ENCODE measurements at regions not wholly inside any gene's neighbourhood (a gene's known extent, or its start where the extent isn't known, plus 50 kb on each side); places are given as distances from the start of the nearest gene placed in this dataset.
A peak's percentile ranks its signal among the peaks of the same experiment; 100 is the strongest.

DNA sequence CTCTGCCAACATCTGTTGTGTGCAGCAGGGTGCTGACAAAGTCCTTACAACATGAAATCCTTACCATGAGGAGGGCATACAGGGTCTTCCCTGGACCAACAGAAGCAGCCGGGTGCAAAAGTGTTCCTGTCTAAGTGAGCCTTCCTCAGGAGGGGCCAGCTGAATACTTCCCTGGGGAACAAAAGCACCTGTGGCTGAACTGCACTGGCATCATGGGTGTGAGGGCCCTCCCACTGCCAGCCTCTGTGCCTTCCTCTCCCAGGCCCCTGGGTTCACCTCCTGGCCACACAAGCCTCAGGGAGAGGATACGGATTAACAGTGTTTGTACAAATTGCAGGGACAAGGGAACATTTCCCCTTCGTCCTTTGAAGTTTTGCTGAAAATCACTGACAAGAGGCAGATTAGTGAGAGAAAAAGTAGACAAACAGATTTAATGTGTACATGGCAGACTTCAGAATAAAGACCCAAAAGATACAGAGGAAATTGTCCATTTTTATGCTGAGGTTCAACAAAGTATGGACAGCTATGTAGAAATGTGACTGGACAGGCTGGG, 91.0 kb upstream of the PPM1J start:
- POLR2A ChIA-PET = interaction anchor here (1.1 to 4.3 kb wide), 3 partner anchors 83 to 236 kb away, joined by 3 to 32 read pairs (median 4); partner anchors contain the start of gene PPM1J
- no peaks in the 10 kb centered on the region for H3K9me3 Mint-ChIP-seq (ENCODE audit: unreplicated experiment)
- TF ChIP-seq, protein P1, sequence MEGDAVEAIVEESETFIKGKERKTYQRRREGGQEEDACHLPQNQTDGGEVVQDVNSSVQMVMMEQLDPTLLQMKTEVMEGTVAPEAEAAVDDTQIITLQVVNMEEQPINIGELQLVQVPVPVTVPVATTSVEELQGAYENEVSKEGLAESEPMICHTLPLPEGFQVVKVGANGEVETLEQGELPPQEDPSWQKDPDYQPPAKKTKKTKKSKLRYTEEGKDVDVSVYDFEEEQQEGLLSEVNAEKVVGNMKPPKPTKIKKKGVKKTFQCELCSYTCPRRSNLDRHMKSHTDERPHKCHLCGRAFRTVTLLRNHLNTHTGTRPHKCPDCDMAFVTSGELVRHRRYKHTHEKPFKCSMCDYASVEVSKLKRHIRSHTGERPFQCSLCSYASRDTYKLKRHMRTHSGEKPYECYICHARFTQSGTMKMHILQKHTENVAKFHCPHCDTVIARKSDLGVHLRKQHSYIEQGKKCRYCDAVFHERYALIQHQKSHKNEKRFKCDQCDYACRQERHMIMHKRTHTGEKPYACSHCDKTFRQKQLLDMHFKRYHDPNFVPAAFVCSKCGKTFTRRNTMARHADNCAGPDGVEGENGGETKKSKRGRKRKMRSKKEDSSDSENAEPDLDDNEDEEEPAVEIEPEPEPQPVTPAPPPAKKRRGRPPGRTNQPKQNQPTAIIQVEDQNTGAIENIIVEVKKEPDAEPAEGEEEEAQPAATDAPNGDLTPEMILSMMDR (IDR thresholded peaks at IDR 0.05; ENCODE audit: unreplicated experiment) = no peak
- peaks cover 5% of the 10 kb centered on the region for H3K4me1 Mint-ChIP-seq (ENCODE audit: insufficient read depth, unreplicated experiment)
- no peak overlapping the region for H3K27ac Mint-ChIP-seq (ENCODE audit: low read depth, unreplicated experiment)
- CTCF ChIA-PET = interaction anchor here (0.5 to 13.6 kb wide), 11 partner anchors 14 to 1704 kb away, joined by 3 to 838 read pairs (median 15); partner anchors contain the start of genes LRIG2 and PPM1J
- no TSS peak for BruUV-seq (replicated peaks)
- H3K27me3 Mint-ChIP-seq (ENCODE audit: insufficient read depth, unreplicated experiment) = no peaks in the 10 kb centered on the region
- H3K36me3 Mint-ChIP-seq (ENCODE audit: insufficient read depth, unreplicated experiment) = no peaks in the 10 kb centered on the region
- DNase-seq (ENCODE audit: unreplicated experiment) = no peak
- H3K4me3 Mint-ChIP-seq (ENCODE audit: unreplicated experiment) = no peak overlapping the region
- intact Hi-C loops (cut with micrococcal nuclease) = loop anchor here (10.0 kb wide), 1 partner anchor 269 kb away; the partner anchor contains the start of gene LRIG2

DNA sequence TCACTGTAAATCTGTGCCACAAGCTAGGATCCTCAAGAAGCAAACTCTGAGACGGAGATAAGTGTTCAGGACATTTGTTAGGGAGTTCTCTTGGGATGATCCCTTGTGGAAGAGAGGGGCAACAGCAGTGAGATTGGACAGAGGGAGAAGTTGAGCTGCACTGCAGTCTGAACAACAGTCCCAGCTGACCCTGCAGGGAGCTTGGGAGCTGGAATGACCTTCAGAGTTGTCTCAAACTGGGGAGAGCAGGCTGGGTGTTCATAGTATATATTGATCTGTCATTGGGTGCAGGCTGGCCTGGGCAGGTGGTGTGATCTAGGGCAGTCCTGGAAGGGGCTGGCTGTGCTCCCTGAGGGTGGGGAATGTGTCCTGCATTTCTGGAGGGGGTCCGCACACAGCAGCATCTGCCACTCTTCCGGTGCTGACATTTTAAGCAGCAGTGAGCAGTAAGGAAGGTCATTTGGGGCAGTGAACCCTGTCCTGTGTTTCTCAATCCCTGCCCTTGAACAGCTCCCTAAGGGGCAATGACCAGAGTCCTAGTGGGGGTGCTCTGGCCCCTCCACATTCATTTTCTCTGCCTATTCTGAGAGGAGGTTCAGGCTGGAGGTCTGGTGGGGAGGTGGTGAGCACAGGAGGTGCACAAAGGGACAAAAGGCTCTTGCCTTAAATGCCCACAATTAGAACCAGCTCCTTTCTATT, 90.2 kb upstream of the PPM1J start:
- BruUV-seq (replicated peaks) = no TSS peak
- POLR2A ChIA-PET = interaction anchor here (0.7 to 4.3 kb wide), 5 partner anchors 44 to 267 kb away, joined by 3 to 32 read pairs (median 4); partner anchors contain the start of genes LRIG2 and PPM1J
- Mint-ChIP-seq H3K9me3 (ENCODE audit: unreplicated experiment) (no peaks in the 10 kb centered on the region), H3K4me3 (ENCODE audit: unreplicated experiment) (no peak overlapping the region), H3K4me1 (ENCODE audit: insufficient read depth, unreplicated experiment) (peaks cover 5% of the 10 kb centered on the region), H3K36me3 (ENCODE audit: insufficient read depth, unreplicated experiment) (no peaks in the 10 kb centered on the region), H3K27me3 (ENCODE audit: insufficient read depth, unreplicated experiment) (no peaks in the 10 kb centered on the region), H3K27ac (ENCODE audit: low read depth, unreplicated experiment) (no peak overlapping the region)
- CTCF ChIA-PET = interaction anchor here (0.5 to 13.6 kb wide), 28 partner anchors 9 to 1705 kb away, joined by 3 to 838 read pairs (median 5); partner anchors contain the start of genes LRIG2 and PPM1J
- TF ChIP-seq, protein P1 (IDR thresholded peaks at IDR 0.05; ENCODE audit: unreplicated experiment) = no peak
- intact Hi-C loops (cut with micrococcal nuclease) = loop anchor here (2.0 to 10.0 kb wide), 2 partner anchors 269 to 415 kb away; partner anchors contain the start of gene LRIG2
- DNase-seq (ENCODE audit: unreplicated experiment) = no peak

DNA sequence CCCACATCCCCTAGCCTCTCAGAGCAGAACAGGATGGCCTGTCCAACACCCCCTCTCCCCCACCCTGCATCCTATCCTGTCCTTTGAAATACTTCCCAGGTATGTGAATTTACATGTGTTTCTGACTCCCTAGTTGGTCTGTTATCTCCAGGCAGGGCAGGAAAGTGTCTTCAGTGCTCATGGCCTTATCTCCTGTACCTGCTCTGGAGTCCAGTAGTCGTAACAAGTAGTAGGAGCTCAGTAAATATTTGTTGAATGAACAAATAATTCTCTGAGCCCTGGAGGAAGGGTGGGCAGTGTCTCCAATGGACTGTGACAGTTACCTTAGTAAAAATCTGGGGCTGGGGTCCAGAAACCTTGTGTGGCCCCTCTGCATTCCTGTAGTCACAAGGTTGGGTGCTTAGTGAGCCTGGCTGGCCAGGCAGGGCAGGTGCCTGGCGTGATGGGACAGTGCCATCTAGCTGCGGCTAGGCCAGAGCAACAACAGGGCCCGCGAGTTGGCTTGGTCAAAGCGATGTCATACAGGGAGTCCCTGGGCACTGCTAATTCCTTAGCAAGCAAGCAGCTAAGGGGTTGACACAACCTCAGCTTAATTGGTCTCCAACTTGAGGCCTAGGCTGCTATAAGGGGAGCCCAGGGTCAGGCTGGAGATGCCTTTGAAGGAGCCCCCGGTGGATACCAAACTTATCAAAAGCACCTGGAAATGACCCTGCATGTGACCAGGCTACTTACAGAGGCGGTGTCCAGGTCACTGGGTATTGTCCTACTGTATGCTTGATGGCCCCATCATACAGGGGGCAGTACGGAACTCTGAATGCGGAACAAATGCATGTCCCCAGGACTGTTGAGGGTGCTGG, 89.0 kb upstream of the PPM1J start:
- no TSS peak for BruUV-seq (replicated peaks)
- H3K36me3 Mint-ChIP-seq (ENCODE audit: insufficient read depth, unreplicated experiment) = no peaks in the 10 kb centered on the region

More for the DNA sequence above, 89.0 kb upstream of the PPM1J start:
- Mint-ChIP-seq H3K4me3 (ENCODE audit: unreplicated experiment) (no peak overlapping the region), H3K4me1 (ENCODE audit: insufficient read depth, unreplicated experiment) (peaks cover 3% of the 10 kb centered on the region), H3K27me3 (ENCODE audit: insufficient read depth, unreplicated experiment) (no peaks in the 10 kb centered on the region), H3K9me3 (ENCODE audit: unreplicated experiment) (no peaks in the 10 kb centered on the region), H3K27ac (ENCODE audit: low read depth, unreplicated experiment) (no peak overlapping the region)
- DNase-seq (ENCODE audit: unreplicated experiment) = peak; percentile 78
- CTCF ChIA-PET = interaction anchor here (0.5 to 13.6 kb wide), 56 partner anchors 10 to 1350 kb away, joined by 3 to 838 read pairs (median 4); partner anchors contain the start of genes LRIG2 and PPM1J
- intact Hi-C loops (cut with micrococcal nuclease) = loop anchor here (1.0 to 10.0 kb wide), 3 partner anchors 88 to 413 kb away; partner anchors contain the start of gene LRIG2
- POLR2A ChIA-PET = interaction anchor here (0.7 to 4.3 kb wide), 3 partner anchors 87 to 269 kb away, joined by 3 to 32 read pairs (median 5); partner anchors contain the start of genes LRIG2 and PPM1J
- TF ChIP-seq, protein P1 (IDR thresholded peaks at IDR 0.05; ENCODE audit: unreplicated experiment) = peak; percentile 84

Measured in MCF 10A (cell line).